Neuronal stem cell (in vitro differentiated cells): ENCODE measurements at regions not wholly inside any gene's neighbourhood (a gene's known extent, or its start where the extent isn't known, plus 50 kb on each side); places are given as distances from the start of the nearest gene placed in this dataset.
"Not testable (repeated sequence)": the region's sequence is repeated elsewhere in the genome, so short reads cannot be mapped to it uniquely, and the experiment has no call there.

Source experiments
- DNase-seq: peaks from one replicate; pipeline ENCODE4 v3.0.0-alpha.2; 2013; ENCODE audit warnings: low spot score
- H2AFZ ChIP-seq: one replicate; pipeline ENCODE4 v1.6.1; 2013; ENCODE audit warnings: mild to moderate bottlenecking, low read length, inconsistent platforms
- H2AK5ac ChIP-seq: 2 replicates; pipeline ENCODE4 v1.6.1; 2013; ENCODE audit warnings: low read depth, mild to moderate bottlenecking, inconsistent platforms, low read length, moderate library complexity, mixed read lengths
- H2BK120ac ChIP-seq: 2 replicates; pipeline ENCODE4 v1.6.1; 2013; ENCODE audit warnings: low read depth, mild to moderate bottlenecking, inconsistent platforms, low read length, moderate library complexity, mixed read lengths
- H2BK12ac ChIP-seq: one replicate; pipeline ENCODE4 v1.6.1; 2013; ENCODE audit warnings: low read length, inconsistent platforms
- H2BK15ac ChIP-seq: 2 replicates; pipeline ENCODE4 v1.6.1; 2013; ENCODE audit warnings: mild to moderate bottlenecking, low read length, inconsistent platforms, mixed read lengths
- H2BK5ac ChIP-seq: one replicate; pipeline ENCODE4 v1.6.1; 2013; ENCODE audit warnings: inconsistent platforms, mild to moderate bottlenecking, low read length, moderate library complexity
- H3K14ac ChIP-seq: one replicate; pipeline ENCODE4 v1.6.1; 2013; ENCODE audit warnings: low read length, inconsistent platforms
- H3K18ac ChIP-seq: 2 replicates; pipeline ENCODE4 v1.6.1; 2013; ENCODE audit warnings: low read length, inconsistent platforms
- H3K23ac ChIP-seq: 2 replicates; pipeline ENCODE4 v1.6.1; 2013; ENCODE audit warnings: low read depth, mild to moderate bottlenecking, mixed read lengths, low read length, inconsistent platforms; ENCODE audit not compliant: poor library complexity
- H3K27ac ChIP-seq: replicated peaks from 3 replicates; pipeline ENCODE4 v1.5.1; 2013; ENCODE audit warnings: low read length, inconsistent platforms
- H3K27me3 ChIP-seq, 3 experiments: 2 replicates each; pipeline ENCODE4 v1.6.1; 2013; ENCODE audit warnings: low read length in 3 of 3, mild to moderate bottlenecking in 2 of 3, inconsistent platforms in 1 of 3, low read depth in 1 of 3, mixed read lengths in 1 of 3, moderate library complexity in 1 of 3; ENCODE audit not compliant: control insufficient read depth in 3 of 3, insufficient read depth in 3 of 3
- H3K36me3 ChIP-seq, 2 donors: replicated peaks in 1 of 2; 2 replicates each; pipeline ENCODE4 v1.6.1; 2013; ENCODE audit warnings: low read length in 2 of 2; ENCODE audit not compliant: control insufficient read depth in 2 of 2, insufficient read depth in 2 of 2
- H3K4ac ChIP-seq: 2 replicates; pipeline ENCODE4 v1.6.1; 2013; ENCODE audit warnings: inconsistent platforms, mild to moderate bottlenecking, low read length, moderate library complexity
- H3K4me1 ChIP-seq, 2 donors: 1 replicate in 1 of 2; 2 replicates in 1 of 2; pipeline ENCODE4 v1.6.1; 2013; ENCODE audit warnings: low read length in 2 of 2, low read depth in 1 of 2; ENCODE audit not compliant: control insufficient read depth in 2 of 2, insufficient read depth in 1 of 2
- H3K4me2 ChIP-seq: one replicate; pipeline ENCODE4 v1.6.1; 2013; ENCODE audit warnings: mild to moderate bottlenecking, low read length, inconsistent platforms; ENCODE audit not compliant: insufficient read depth, poor library complexity, severe bottlenecking
- H3K4me3 ChIP-seq, 2 donors: 2 replicates each; pipeline ENCODE4 v1.5.1; 2013; ENCODE audit warnings: low read length in 2 of 2, mild to moderate bottlenecking in 2 of 2, inconsistent platforms in 1 of 2, moderate library complexity in 1 of 2
- H3K79me1 ChIP-seq: one replicate; pipeline ENCODE4 v1.6.1; 2013; ENCODE audit warnings: low read depth, mild to moderate bottlenecking, inconsistent platforms, low read length, moderate library complexity
- H3K9ac ChIP-seq: one replicate; pipeline ENCODE4 v1.6.1; 2013; ENCODE audit warnings: mild to moderate bottlenecking, low read depth, low read length, inconsistent platforms; ENCODE audit not compliant: poor library complexity
- H3K9me3 ChIP-seq, 2 donors: replicated peaks in 1 of 2; 2 replicates each; pipeline versions ENCODE3 to v1.6.1; 2013; ENCODE audit warnings: low read length in 2 of 2, mild to moderate bottlenecking in 2 of 2, inconsistent platforms in 1 of 2, low read depth in 1 of 2, mixed read lengths in 1 of 2, moderate library complexity in 1 of 2; ENCODE audit not compliant: control insufficient read depth in 2 of 2, insufficient read depth in 1 of 2
- H4K8ac ChIP-seq: one replicate; pipeline ENCODE4 v1.6.1; 2013; ENCODE audit warnings: low read depth, mild to moderate bottlenecking, inconsistent platforms, low read length, moderate library complexity
- H4K91ac ChIP-seq: one replicate; pipeline ENCODE4 v1.6.1; 2013; ENCODE audit warnings: low read length, low read depth, mild to moderate bottlenecking, inconsistent platforms; ENCODE audit not compliant: poor library complexity
- WGBS, 2 donors: extraction: QIAGEN DNeasy Blood & Tissue Kit; methylation state at CpG; one replicate each; pipeline ENCODE4 v1.1.7; 2013; ENCODE audit warnings: missing lambda C conversion rate in 2 of 2, mixed read lengths in 1 of 2; ENCODE audit not compliant: insufficient read length in 2 of 2, insufficient replicate concordance in 1 of 2; ENCODE audit errors: extremely low coverage in 2 of 2; 5-methylcytosine and 5-hydroxymethylcytosine counted together

DNA sequence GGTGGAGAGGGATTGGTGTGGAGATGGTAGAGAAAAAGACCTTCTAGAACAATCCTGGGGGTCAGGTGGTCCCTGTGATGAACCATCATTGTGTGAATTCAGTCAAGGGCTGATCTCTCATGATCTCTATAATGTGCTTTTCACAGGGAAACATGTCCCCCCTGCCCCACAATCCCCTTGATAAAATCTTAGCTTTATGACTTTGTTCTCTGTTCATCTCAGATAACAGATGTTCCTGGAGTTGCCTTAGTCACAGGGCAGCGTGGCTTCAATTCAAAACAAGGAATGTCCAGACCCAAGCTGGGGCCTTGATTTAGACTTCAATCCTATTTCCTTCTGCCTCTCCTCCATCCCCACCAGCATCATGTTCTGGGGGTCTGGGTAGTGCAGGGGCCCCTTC, 171.5 kb downstream of the CRLF3 start:
- not testable (repeated sequence) for H3K14ac ChIP-seq, H3K23ac ChIP-seq, H2AK5ac ChIP-seq, H3K4ac ChIP-seq, H3K4me2 ChIP-seq, H2BK5ac ChIP-seq, H2BK15ac ChIP-seq, H3K9ac ChIP-seq, H3K27me3 ChIP-seq, H4K8ac ChIP-seq, H3K18ac ChIP-seq, H3K27ac ChIP-seq, H2BK12ac ChIP-seq, H3K4me1 ChIP-seq, DNase-seq, H3K79me1 ChIP-seq, H4K91ac ChIP-seq, H2BK120ac ChIP-seq, H3K9me3 ChIP-seq, H3K4me3 ChIP-seq, H3K36me3 ChIP-seq, H2AFZ ChIP-seq
- no CpG with 5 or more reads among the region's 1 CpG for WGBS, 2 donors

- H2AK5ac ChIP-seq, DNase-seq: not testable (repeated sequence)
- WGBS, 2 donors = no CpG with 5 or more reads among the region's 7 CpGs
Observed at GRCh38 chr17:30650149-30650548, 172.9 kb downstream of the GOSR1 start.

GRCh38 chr17:30648015-30648620, 170.9 kb downstream of the GOSR1 start:
- H3K4me1 ChIP-seq, H3K27me3 ChIP-seq, H2BK120ac ChIP-seq, H2AK5ac ChIP-seq, DNase-seq, H3K4me2 ChIP-seq, H3K18ac ChIP-seq, H4K91ac ChIP-seq, H3K9ac ChIP-seq, H3K79me1 ChIP-seq, H3K27ac ChIP-seq, H3K4ac ChIP-seq, H3K9me3 ChIP-seq, H2BK12ac ChIP-seq, H3K14ac ChIP-seq, H3K36me3 ChIP-seq, H3K23ac ChIP-seq, H2BK5ac ChIP-seq, H2AFZ ChIP-seq, H2BK15ac ChIP-seq, H3K4me3 ChIP-seq, H4K8ac ChIP-seq: not testable (repeated sequence)
- no CpG with 5 or more reads among the region's 7 CpGs for WGBS, 2 donors

More at GRCh38 chr17:30650149-30650548, 172.9 kb downstream of the GOSR1 start:
- H3K23ac ChIP-seq, H3K4me3 ChIP-seq, H3K4me2 ChIP-seq, H2BK120ac ChIP-seq, H3K14ac ChIP-seq, H2BK12ac ChIP-seq, H3K4me1 ChIP-seq, H3K27me3 ChIP-seq, H4K8ac ChIP-seq, H3K79me1 ChIP-seq, H2BK15ac ChIP-seq, H3K36me3 ChIP-seq, H3K4ac ChIP-seq, H3K9ac ChIP-seq, H2BK5ac ChIP-seq, H2AFZ ChIP-seq, H3K9me3 ChIP-seq, H3K27ac ChIP-seq, H3K18ac ChIP-seq, H4K91ac ChIP-seq: not testable (repeated sequence)

DNA sequence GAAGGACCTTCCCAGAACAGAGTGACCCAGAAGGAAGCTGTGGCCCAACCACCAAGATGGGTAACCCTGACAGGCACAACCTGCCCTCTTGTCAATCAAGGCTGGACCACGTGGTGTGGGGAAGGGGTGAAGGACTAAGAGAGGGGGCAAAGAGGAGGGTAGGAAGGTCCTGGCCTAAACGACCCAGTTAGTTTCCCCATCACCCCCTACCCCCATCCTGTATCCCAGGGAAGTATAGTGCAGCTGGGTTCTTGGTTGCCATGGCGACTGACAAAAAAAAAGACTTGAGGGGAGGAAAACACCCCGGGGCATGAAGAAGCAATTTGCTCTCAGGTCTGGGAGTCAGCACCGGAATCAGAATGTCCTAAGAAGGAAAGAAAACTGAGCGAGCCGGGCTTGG, 168.7 kb downstream of the GOSR1 start:
- DNase-seq, H2BK5ac ChIP-seq, H4K91ac ChIP-seq, H4K8ac ChIP-seq, H2AK5ac ChIP-seq, H3K18ac ChIP-seq, H3K4me2 ChIP-seq, H3K27ac ChIP-seq, H2BK120ac ChIP-seq, H3K36me3 ChIP-seq, H3K27me3 ChIP-seq, H3K14ac ChIP-seq, H3K4me3 ChIP-seq, H2BK12ac ChIP-seq, H3K79me1 ChIP-seq, H3K4ac ChIP-seq, H3K4me1 ChIP-seq, H3K23ac ChIP-seq, H3K9ac ChIP-seq, H2AFZ ChIP-seq, H2BK15ac ChIP-seq, H3K9me3 ChIP-seq: not testable (repeated sequence)
- WGBS, 2 donors = no CpG with 5 or more reads among the region's 7 CpGs
